ENCODE measurements at regions not wholly inside any gene's neighbourhood (a gene's known extent, or its start where the extent isn't known, plus 50 kb on each side); places are given as distances from the start of the nearest gene placed in this dataset.
"Not testable (repeated sequence)": the region's sequence is repeated elsewhere in the genome, so short reads cannot be mapped to it uniquely, and the experiment has no call there.

DNA sequence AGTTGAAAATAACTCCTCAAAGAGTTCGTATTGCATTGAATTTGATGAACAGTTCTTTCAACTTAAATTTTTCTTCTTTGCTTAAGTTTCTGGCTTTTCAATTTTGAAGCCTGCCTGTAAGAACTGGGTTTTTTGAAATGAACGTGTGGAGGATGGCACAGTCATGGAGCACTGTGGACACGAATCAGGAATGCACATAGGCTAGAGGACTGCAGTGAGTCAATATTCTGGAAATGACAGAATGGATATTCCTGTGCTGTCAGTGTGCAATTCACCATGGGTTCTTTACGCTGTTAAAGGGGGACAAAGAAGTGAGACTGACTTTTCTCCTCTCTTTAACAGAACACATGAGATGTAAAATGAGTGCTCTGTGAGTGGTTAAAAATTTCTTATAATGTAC, 368.0 kb upstream of the AGA start:
- Mint-ChIP-seq H3K27me3 (ENCODE audit: insufficient read depth, unreplicated experiment) (no peaks in the 10 kb centered on the region), H3K9me3 (ENCODE audit: unreplicated experiment) (no peaks in the 10 kb centered on the region), H3K36me3 (ENCODE audit: insufficient read depth, unreplicated experiment) (no peaks in the 10 kb centered on the region), H3K4me1 (ENCODE audit: low read depth, unreplicated experiment) (no peaks in the 10 kb centered on the region), H3K4me3 (ENCODE audit: unreplicated experiment) (no peak overlapping the region), H3K27ac (ENCODE audit: unreplicated experiment) (no peak overlapping the region)
- DNase-seq, result no peak
- Histone ChIP-seq H3K4me1 (no peaks in the 10 kb centered on the region), H3K36me3 (ENCODE audit: control insufficient read depth, insufficient read depth, low read length) (no peaks in the 10 kb centered on the region), H3K27me3 (replicated peaks; ENCODE audit: control insufficient read depth, insufficient read depth, low read length) (no peaks in the 10 kb centered on the region), H3K9me3 (no peaks in the 10 kb centered on the region), H3K4me3 (ENCODE audit: low read depth, low read length) (no peak overlapping the region)
- TF ChIP-seq, protein P1, sequence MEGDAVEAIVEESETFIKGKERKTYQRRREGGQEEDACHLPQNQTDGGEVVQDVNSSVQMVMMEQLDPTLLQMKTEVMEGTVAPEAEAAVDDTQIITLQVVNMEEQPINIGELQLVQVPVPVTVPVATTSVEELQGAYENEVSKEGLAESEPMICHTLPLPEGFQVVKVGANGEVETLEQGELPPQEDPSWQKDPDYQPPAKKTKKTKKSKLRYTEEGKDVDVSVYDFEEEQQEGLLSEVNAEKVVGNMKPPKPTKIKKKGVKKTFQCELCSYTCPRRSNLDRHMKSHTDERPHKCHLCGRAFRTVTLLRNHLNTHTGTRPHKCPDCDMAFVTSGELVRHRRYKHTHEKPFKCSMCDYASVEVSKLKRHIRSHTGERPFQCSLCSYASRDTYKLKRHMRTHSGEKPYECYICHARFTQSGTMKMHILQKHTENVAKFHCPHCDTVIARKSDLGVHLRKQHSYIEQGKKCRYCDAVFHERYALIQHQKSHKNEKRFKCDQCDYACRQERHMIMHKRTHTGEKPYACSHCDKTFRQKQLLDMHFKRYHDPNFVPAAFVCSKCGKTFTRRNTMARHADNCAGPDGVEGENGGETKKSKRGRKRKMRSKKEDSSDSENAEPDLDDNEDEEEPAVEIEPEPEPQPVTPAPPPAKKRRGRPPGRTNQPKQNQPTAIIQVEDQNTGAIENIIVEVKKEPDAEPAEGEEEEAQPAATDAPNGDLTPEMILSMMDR (IDR thresholded peaks at IDR 0.05; ENCODE audit: insufficient read depth in 1 of 2, low read depth in 1 of 2, low read length in 1 of 2, severe bottlenecking in 1 of 2, unreplicated experiment in 1 of 2), result no peak
- intact Hi-C loops (cut with micrococcal nuclease; ENCODE audit: unreplicated experiment), result no loop called here
- POLR2A ChIA-PET, result no interaction called here
- CTCF ChIA-PET, result no interaction called here
- BruUV-seq (replicated peaks), result no TSS peak

- H3K9me3 Mint-ChIP-seq (ENCODE audit: unreplicated experiment); DNase-seq; H3K9me3 ChIP-seq; BruUV-seq (replicated peaks); H3K4me3 Mint-ChIP-seq (ENCODE audit: unreplicated experiment); intact Hi-C loops (cut with micrococcal nuclease; ENCODE audit: unreplicated experiment); H3K36me3 Mint-ChIP-seq (ENCODE audit: insufficient read depth, unreplicated experiment); H3K4me3 ChIP-seq (ENCODE audit: low read depth, low read length); CTCF ChIA-PET; H3K4me1 ChIP-seq; H3K27me3 ChIP-seq (replicated peaks; ENCODE audit: control insufficient read depth, insufficient read depth, low read length); H3K36me3 ChIP-seq (ENCODE audit: control insufficient read depth, insufficient read depth, low read length); H3K4me1 Mint-ChIP-seq (ENCODE audit: low read depth, unreplicated experiment); H3K27me3 Mint-ChIP-seq (ENCODE audit: insufficient read depth, unreplicated experiment); POLR2A ChIA-PET; H3K27ac Mint-ChIP-seq (ENCODE audit: unreplicated experiment): not testable (repeated sequence)
Measured at GRCh38 chr4:177818392-177818791, 376.2 kb upstream of the AGA start.

GRCh38 chr4:177826973-177827372, 384.7 kb upstream of the AGA start:
- POLR2A ChIA-PET, result no interaction called here
- Mint-ChIP-seq H3K27ac (ENCODE audit: unreplicated experiment) (no peak overlapping the region), H3K9me3 (ENCODE audit: unreplicated experiment) (peaks cover 9% of the 10 kb centered on the region), H3K4me1 (ENCODE audit: low read depth, unreplicated experiment) (no peaks in the 10 kb centered on the region), H3K4me3 (ENCODE audit: unreplicated experiment) (no peak overlapping the region), H3K36me3 (ENCODE audit: insufficient read depth, unreplicated experiment) (no peaks in the 10 kb centered on the region), H3K27me3 (ENCODE audit: insufficient read depth, unreplicated experiment) (no peaks in the 10 kb centered on the region)
- H3K9me3 ChIP-seq, result no peaks in the 10 kb centered on the region
- intact Hi-C loops (cut with micrococcal nuclease; ENCODE audit: unreplicated experiment), result no loop called here
- CTCF ChIA-PET, result no interaction called here
- H3K4me3 ChIP-seq (ENCODE audit: low read depth, low read length), result no peak overlapping the region
- DNase-seq, result no peak
- no peaks in the 10 kb centered on the region for H3K36me3 ChIP-seq (ENCODE audit: control insufficient read depth, insufficient read depth, low read length)
- TF ChIP-seq, protein P1 (IDR thresholded peaks at IDR 0.05; ENCODE audit: insufficient read depth in 1 of 2, low read depth in 1 of 2, low read length in 1 of 2, severe bottlenecking in 1 of 2, unreplicated experiment in 1 of 2), result no peak
- BruUV-seq (replicated peaks), result no TSS peak
- no peaks in the 10 kb centered on the region for H3K4me1 ChIP-seq
- H3K27me3 ChIP-seq (replicated peaks; ENCODE audit: control insufficient read depth, insufficient read depth, low read length), result no peaks in the 10 kb centered on the region

- Mint-ChIP-seq H3K4me3 (ENCODE audit: unreplicated experiment) (no peak overlapping the region), H3K36me3 (ENCODE audit: insufficient read depth, unreplicated experiment) (no peaks in the 10 kb centered on the region), H3K27ac (ENCODE audit: unreplicated experiment) (no peak overlapping the region), H3K9me3 (ENCODE audit: unreplicated experiment) (peaks cover under 1% of the 10 kb centered on the region), H3K27me3 (ENCODE audit: insufficient read depth, unreplicated experiment) (no peaks in the 10 kb centered on the region), H3K4me1 (ENCODE audit: low read depth, unreplicated experiment) (no peaks in the 10 kb centered on the region)
- no TSS peak for BruUV-seq (replicated peaks)
- Histone ChIP-seq H3K4me3 (ENCODE audit: low read depth, low read length) (no peak overlapping the region), H3K36me3 (ENCODE audit: control insufficient read depth, insufficient read depth, low read length) (no peaks in the 10 kb centered on the region), H3K9me3 (no peaks in the 10 kb centered on the region), H3K4me1 (no peaks in the 10 kb centered on the region), H3K27me3 (replicated peaks; ENCODE audit: control insufficient read depth, insufficient read depth, low read length) (no peaks in the 10 kb centered on the region)
- ChIA-PET CTCF (no interaction called here), POLR2A (no interaction called here)
- no peak for DNase-seq
- TF ChIP-seq, protein P1 (IDR thresholded peaks at IDR 0.05; ENCODE audit: insufficient read depth in 1 of 2, low read depth in 1 of 2, low read length in 1 of 2, severe bottlenecking in 1 of 2, unreplicated experiment in 1 of 2), result no peak
- intact Hi-C loops (cut with micrococcal nuclease; ENCODE audit: unreplicated experiment), result no loop called here
Measured at GRCh38 chr4:177841258-177841657, 399.0 kb upstream of the AGA start.

All from Caco-2 (cell line).